ENCODE measurements at regions not wholly inside any gene's neighbourhood (a gene's known extent, or its start where the extent isn't known, plus 50 kb on each side); places are given as distances from the start of the nearest gene placed in this dataset.

DNA sequence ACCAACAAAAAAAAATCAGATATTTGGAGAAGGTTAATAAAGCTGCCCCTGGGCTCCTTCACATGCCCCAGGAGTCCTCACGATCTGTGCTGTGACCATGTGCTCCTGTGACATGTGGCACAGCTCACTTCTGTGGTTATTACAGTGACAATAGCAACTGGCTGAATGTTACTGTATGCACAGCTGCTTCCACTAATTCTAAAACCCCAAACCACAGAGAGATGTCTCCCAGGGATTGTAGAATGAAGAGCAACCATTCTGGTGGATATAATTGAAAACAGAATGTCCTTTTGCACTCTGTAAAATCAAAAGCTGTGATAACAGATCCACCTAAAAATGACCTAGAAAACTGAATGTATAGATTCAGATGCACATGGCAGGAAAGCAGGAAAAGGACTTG is 489.2 kb upstream of the CNTN4 start:
- Histone ChIP-seq H3K27ac (ENCODE audit: low read depth, low read length) (no peak overlapping the region), H3K27me3 (ENCODE audit: control insufficient read depth, insufficient read depth, low read length) (no peaks in the 10 kb centered on the region)
- CTCF ChIA-PET: no interaction called here

DNA sequence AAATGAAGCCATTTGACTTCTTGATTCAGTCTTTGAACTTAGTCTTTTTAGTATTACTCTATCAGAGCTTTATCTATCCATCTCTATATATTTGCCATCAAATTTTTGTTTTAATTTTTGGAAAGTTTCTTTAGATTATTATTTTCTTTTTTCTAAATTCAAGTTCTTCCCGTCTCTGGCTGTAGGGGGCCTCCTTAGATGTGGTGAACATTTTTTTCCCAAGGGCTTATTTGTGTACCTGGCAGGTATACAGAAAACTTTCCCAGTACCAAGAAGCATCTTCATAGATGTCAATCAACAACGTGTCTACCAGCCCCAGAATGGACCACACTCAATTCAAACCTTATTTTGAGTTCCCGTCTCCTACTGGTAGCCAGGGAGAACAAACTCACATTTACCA is 486.8 kb upstream of the CNTN4 start:
- Histone ChIP-seq H3K9me3 (ENCODE audit: control insufficient read depth, insufficient read depth, low read length) (peaks cover 6% of the 10 kb centered on the region; the same call in 1 of the 2 replicates), H3K27me3 (ENCODE audit: control insufficient read depth, insufficient read depth, low read length) (no peaks in the 10 kb centered on the region), H3K27ac (ENCODE audit: low read depth, low read length) (no peak overlapping the region), H3K4me3 (ENCODE audit: low read depth, low read length) (no peak overlapping the region)
- ChIA-PET POLR2A (no interaction called here), CTCF (no interaction called here)
- DNase-seq (ENCODE audit: low read depth, low spot score): no peak
- TF ChIP-seq, protein P1, sequence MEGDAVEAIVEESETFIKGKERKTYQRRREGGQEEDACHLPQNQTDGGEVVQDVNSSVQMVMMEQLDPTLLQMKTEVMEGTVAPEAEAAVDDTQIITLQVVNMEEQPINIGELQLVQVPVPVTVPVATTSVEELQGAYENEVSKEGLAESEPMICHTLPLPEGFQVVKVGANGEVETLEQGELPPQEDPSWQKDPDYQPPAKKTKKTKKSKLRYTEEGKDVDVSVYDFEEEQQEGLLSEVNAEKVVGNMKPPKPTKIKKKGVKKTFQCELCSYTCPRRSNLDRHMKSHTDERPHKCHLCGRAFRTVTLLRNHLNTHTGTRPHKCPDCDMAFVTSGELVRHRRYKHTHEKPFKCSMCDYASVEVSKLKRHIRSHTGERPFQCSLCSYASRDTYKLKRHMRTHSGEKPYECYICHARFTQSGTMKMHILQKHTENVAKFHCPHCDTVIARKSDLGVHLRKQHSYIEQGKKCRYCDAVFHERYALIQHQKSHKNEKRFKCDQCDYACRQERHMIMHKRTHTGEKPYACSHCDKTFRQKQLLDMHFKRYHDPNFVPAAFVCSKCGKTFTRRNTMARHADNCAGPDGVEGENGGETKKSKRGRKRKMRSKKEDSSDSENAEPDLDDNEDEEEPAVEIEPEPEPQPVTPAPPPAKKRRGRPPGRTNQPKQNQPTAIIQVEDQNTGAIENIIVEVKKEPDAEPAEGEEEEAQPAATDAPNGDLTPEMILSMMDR (IDR thresholded peaks at IDR 0.05; ENCODE audit: low read depth, low read length): no peak

More for the DNA sequence above, 489.2 kb upstream of the CNTN4 start:
- H3K4me3 ChIP-seq (ENCODE audit: low read depth, low read length): no peak overlapping the region
- DNase-seq (ENCODE audit: low read depth, low spot score): no peak
- H3K9me3 ChIP-seq (ENCODE audit: control insufficient read depth, insufficient read depth, low read length): peaks cover 6% of the 10 kb centered on the region; the same call in 1 of the 2 replicates
- POLR2A ChIA-PET: no interaction called here
- TF ChIP-seq, protein P1 (IDR thresholded peaks at IDR 0.05; ENCODE audit: low read depth, low read length): no peak

DNA sequence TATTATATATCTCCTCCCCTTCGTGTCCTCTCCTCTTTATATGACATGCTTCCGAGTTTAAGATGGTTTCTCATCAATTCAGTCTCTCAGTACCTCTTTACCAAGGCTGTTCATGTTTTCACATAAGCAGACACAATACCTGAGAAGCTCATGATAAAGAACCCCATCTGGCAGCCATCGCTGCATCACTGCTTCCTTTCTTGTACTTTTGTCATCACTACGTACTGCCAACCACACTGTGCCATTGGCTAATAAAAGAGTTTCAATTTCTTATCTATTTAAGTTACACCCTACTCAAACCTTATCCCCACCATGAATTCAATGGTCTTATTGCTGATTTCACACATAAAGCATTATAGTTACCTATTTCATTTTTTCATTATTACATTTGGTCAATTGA is 484.7 kb upstream of the CNTN4 start:
- Histone ChIP-seq H3K4me3 (ENCODE audit: low read depth, low read length) (no peak overlapping the region), H3K9me3 (ENCODE audit: control insufficient read depth, insufficient read depth, low read length) (peaks cover 3% of the 10 kb centered on the region; the same call in 1 of the 2 replicates), H3K27me3 (ENCODE audit: control insufficient read depth, insufficient read depth, low read length) (no peaks in the 10 kb centered on the region), H3K27ac (ENCODE audit: low read depth, low read length) (no peak overlapping the region)
- CTCF ChIA-PET: no interaction called here
- DNase-seq (ENCODE audit: low read depth, low spot score): no peak
- POLR2A ChIA-PET: no interaction called here
- TF ChIP-seq, protein P1 (IDR thresholded peaks at IDR 0.05; ENCODE audit: low read depth, low read length): no peak

DNA sequence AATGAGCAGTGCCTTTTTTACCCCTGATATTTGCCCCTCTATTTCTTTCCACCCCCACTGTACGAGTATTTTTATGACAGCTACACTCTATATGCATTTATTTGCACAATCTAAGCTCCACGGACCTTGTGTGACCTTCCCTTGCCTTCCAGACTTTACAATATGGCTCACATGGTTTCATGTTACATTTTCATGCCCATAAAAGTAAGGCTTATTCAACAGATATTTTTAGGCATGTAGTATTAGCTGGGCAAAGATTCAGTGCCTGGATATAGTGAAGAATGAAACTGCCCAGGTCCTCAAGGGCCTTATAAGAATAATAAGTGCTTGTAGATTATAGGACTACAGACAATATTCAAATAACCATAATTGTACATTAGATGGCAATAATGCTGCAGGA is 481.9 kb upstream of the CNTN4 start:
- CTCF ChIA-PET: no interaction called here
- H3K9me3 ChIP-seq (ENCODE audit: control insufficient read depth, insufficient read depth, low read length): no peaks in the 10 kb centered on the region; the same call in 1 of the 2 replicates
- no peak for DNase-seq (ENCODE audit: low read depth, low spot score)
- TF ChIP-seq, protein P1 (IDR thresholded peaks at IDR 0.05; ENCODE audit: low read depth, low read length): no peak
- no peaks in the 10 kb centered on the region for H3K27me3 ChIP-seq (ENCODE audit: control insufficient read depth, insufficient read depth, low read length)
- no peak overlapping the region for H3K4me3 ChIP-seq (ENCODE audit: low read depth, low read length)
- POLR2A ChIA-PET: no interaction called here
- no peak overlapping the region for H3K27ac ChIP-seq (ENCODE audit: low read depth, low read length)

DNA sequence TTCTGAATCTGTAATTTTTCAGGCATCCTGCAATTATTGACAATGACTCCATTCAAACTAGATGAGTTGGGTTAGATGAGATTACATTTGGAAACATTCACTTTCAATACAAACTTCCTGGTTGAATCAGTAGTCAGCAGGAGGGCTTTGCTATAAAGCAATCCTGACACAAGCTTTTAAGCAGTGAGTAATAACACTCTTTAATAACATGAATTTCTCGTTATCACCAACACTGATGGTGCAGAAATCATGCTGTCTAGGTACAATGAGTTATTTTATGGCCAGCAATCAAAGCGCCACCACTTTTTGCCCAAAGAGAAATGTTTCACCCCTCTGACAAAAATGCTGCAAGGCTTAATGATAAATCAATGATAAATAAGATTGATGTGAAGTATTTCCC is 474.8 kb upstream of the CNTN4 start:
- TF ChIP-seq, protein P1 (IDR thresholded peaks at IDR 0.05; ENCODE audit: low read depth, low read length): no peak
- Histone ChIP-seq H3K27me3 (ENCODE audit: control insufficient read depth, insufficient read depth, low read length) (no peaks in the 10 kb centered on the region), H3K9me3 (ENCODE audit: control insufficient read depth, insufficient read depth, low read length) (peaks cover 5% of the 10 kb centered on the region), H3K27ac (ENCODE audit: low read depth, low read length) (no peak overlapping the region), H3K4me3 (ENCODE audit: low read depth, low read length) (no peak overlapping the region)
- no peak for DNase-seq (ENCODE audit: low read depth, low spot score)
- ChIA-PET POLR2A (no interaction called here), CTCF (no interaction called here)
